ENCODE measurements at regions not wholly inside any gene's neighbourhood (a gene's known extent, or its start where the extent isn't known, plus 50 kb on each side); places are given as distances from the start of the nearest gene placed in this dataset.

GRCh38 chr6:128574402-128574801 is 54.0 kb upstream of the PTPRK start:
- H3K4me1 ChIP-seq (ENCODE audit: insufficient read depth, low read length, poor library complexity, severe bottlenecking): no peaks in the 10 kb centered on the region
- H3K4me3 ChIP-seq (ENCODE audit: low read depth, low read length, poor library complexity, severe bottlenecking): no peak overlapping the region
- intact Hi-C loops (cut with micrococcal nuclease; ENCODE audit: unreplicated experiment): no loop called here
- no peak overlapping the region for H2AFZ ChIP-seq (ENCODE audit: low read length)
- no peak for DNase-seq (ENCODE audit: low spot score)
- no peaks in the 10 kb centered on the region for H4K20me1 ChIP-seq (ENCODE audit: insufficient read depth, low read length)
- H3K36me3 ChIP-seq (ENCODE audit: insufficient read depth, low read length): no peaks in the 10 kb centered on the region
- no peaks in the 10 kb centered on the region for H3K9me2 ChIP-seq (ENCODE audit: insufficient read depth, low read length)
- no peak overlapping the region for H3K27ac ChIP-seq (ENCODE audit: low read depth, low read length, poor library complexity, severe bottlenecking)
- no peaks in the 10 kb centered on the region for H3K9me3 ChIP-seq (ENCODE audit: low read length)
- TF ChIP-seq EZH2phosphoT487 (IDR thresholded peaks at IDR 0.05; ENCODE audit: borderline replicate concordance, low read depth, low read length): no peak
- TF ChIP-seq CTCF (conservative IDR thresholded peaks at IDR 0.05; ENCODE audit: low read length): no peak
- BruUV-seq (replicated peaks): no TSS peak
- H3K79me2 ChIP-seq (ENCODE audit: insufficient read depth, low read depth, low read length): no peaks in the 10 kb centered on the region
- ChIA-PET POLR2A (no interaction called here), CTCF (ENCODE audit: unreplicated experiment) (no interaction called here)
- H3K4me2 ChIP-seq (ENCODE audit: low read length): no peak overlapping the region

- Histone ChIP-seq H3K4me2 (ENCODE audit: low read length) (no peak overlapping the region), H3K27ac (ENCODE audit: low read depth, low read length, poor library complexity, severe bottlenecking) (no peak overlapping the region), H3K4me3 (ENCODE audit: low read depth, low read length, poor library complexity, severe bottlenecking) (no peak overlapping the region), H2AFZ (ENCODE audit: low read length) (no peak overlapping the region), H3K4me1 (ENCODE audit: insufficient read depth, low read length, poor library complexity, severe bottlenecking) (no peaks in the 10 kb centered on the region), H3K79me2 (ENCODE audit: insufficient read depth, low read depth, low read length) (no peaks in the 10 kb centered on the region), H4K20me1 (ENCODE audit: insufficient read depth, low read length) (no peaks in the 10 kb centered on the region), H3K36me3 (ENCODE audit: insufficient read depth, low read length) (no peaks in the 10 kb centered on the region), H3K9me2 (ENCODE audit: insufficient read depth, low read length) (no peaks in the 10 kb centered on the region), H3K9me3 (ENCODE audit: low read length) (no peaks in the 10 kb centered on the region)
- POLR2A ChIA-PET: no interaction called here
- no TSS peak for BruUV-seq (replicated peaks)
- DNase-seq (ENCODE audit: low spot score): no peak
- intact Hi-C loops (cut with micrococcal nuclease; ENCODE audit: unreplicated experiment): no loop called here
- TF ChIP-seq CTCF (conservative IDR thresholded peaks at IDR 0.05; ENCODE audit: low read length) (no peak), EZH2phosphoT487 (IDR thresholded peaks at IDR 0.05; ENCODE audit: borderline replicate concordance, low read depth, low read length) (no peak)
- CTCF ChIA-PET (ENCODE audit: unreplicated experiment): no interaction called here
These were observed 52.6 kb upstream of the PTPRK start for GRCh38 chr6:128573036-128573435.

- Histone ChIP-seq H2AFZ (ENCODE audit: low read length) (no peak overlapping the region), H3K4me2 (ENCODE audit: low read length) (no peak overlapping the region), H3K79me2 (ENCODE audit: insufficient read depth, low read depth, low read length) (no peaks in the 10 kb centered on the region), H4K20me1 (ENCODE audit: insufficient read depth, low read length) (no peaks in the 10 kb centered on the region), H3K27ac (ENCODE audit: low read depth, low read length, poor library complexity, severe bottlenecking) (no peak overlapping the region), H3K36me3 (ENCODE audit: insufficient read depth, low read length) (no peaks in the 10 kb centered on the region), H3K4me3 (ENCODE audit: low read depth, low read length, poor library complexity, severe bottlenecking) (no peak overlapping the region), H3K9me2 (ENCODE audit: insufficient read depth, low read length) (no peaks in the 10 kb centered on the region), H3K4me1 (ENCODE audit: insufficient read depth, low read length, poor library complexity, severe bottlenecking) (no peaks in the 10 kb centered on the region), H3K9me3 (ENCODE audit: low read length) (no peaks in the 10 kb centered on the region)
- TF ChIP-seq EZH2phosphoT487 (IDR thresholded peaks at IDR 0.05; ENCODE audit: borderline replicate concordance, low read depth, low read length) (no peak), CTCF (conservative IDR thresholded peaks at IDR 0.05; ENCODE audit: low read length) (no peak)
- BruUV-seq (replicated peaks): no TSS peak
- ChIA-PET POLR2A (no interaction called here), CTCF (ENCODE audit: unreplicated experiment) (no interaction called here)
- no peak for DNase-seq (ENCODE audit: low spot score)
- intact Hi-C loops (cut with micrococcal nuclease; ENCODE audit: unreplicated experiment): no loop called here
These were observed 51.9 kb upstream of the PTPRK start for GRCh38 chr6:128572294-128572693.
